GM21360 (cell line): ENCODE measurements at regions not wholly inside any gene's neighbourhood (a gene's known extent, or its start where the extent isn't known, plus 50 kb on each side); places are given as distances from the start of the nearest gene placed in this dataset.
A peak's percentile ranks its signal among the peaks of the same experiment; 100 is the strongest.

Source experiments
- ATAC-seq: cut with Tn5 transposase; IDR thresholded peaks from one replicate; pipeline ENCODE4 v1.9.1; 2021; ENCODE audit warnings: mild to moderate bottlenecking, moderate library complexity; ENCODE audit not compliant: unreplicated experiment

DNA sequence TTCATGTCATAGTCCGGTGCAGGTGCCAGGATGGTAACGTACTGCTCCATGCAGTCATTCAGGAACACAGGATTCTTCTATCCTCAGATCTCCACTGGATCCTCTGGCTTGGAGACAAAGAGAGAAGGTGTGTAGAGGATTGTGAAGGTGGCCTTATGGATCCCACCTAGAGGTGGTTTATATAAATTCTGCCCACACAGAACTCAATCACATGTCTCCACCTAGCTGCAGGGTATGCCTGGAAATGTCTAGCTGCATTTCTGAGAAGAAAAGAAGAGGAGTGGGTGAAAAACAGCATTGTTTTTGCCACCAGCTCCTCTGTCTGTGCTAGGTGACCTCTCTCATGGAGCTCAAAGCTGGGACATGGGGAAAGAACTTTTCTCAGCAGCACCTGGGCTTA, 478.7 kb downstream of the PDCD6IP start:
- no peak for ATAC-seq

DNA sequence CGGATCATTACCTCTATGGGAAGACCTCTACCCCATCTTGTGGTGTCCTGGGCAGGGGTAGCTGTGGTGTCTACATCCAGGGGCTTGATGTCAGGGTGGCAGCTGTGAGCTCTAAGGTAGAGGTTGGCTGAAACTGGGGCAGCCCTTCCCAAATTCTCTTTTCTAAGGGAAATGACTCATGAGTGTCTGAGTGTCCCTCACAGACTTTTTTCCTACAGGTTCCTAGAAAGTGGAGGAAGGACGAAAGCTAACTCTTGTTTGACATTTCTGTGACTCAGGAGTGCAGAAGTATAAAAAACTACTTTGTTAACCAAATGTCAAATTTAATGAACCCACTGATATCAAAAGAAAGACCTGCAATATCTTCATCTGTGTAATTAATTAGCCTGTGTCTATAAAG, 481.5 kb downstream of the PDCD6IP start:
- ATAC-seq = no peak

DNA sequence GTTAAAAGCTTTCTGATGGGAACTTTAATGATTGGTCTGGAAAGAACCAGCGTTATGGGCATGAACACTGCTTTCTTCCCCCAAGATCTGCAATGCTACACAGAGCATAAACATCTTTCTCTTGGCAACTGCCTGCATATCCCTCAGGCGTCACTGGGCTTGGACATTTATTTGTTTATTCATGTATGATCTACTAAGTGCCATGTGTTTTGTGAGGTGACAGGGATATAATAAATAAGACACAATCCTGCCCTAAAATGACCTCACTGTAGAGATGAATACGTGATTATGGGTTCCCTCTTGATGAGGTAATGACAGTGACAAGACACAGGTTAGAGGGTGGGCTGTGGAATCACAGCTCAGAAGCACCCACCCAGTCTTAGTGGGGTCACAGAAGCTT, 485.3 kb downstream of the PDCD6IP start:
- no peak for ATAC-seq

DNA sequence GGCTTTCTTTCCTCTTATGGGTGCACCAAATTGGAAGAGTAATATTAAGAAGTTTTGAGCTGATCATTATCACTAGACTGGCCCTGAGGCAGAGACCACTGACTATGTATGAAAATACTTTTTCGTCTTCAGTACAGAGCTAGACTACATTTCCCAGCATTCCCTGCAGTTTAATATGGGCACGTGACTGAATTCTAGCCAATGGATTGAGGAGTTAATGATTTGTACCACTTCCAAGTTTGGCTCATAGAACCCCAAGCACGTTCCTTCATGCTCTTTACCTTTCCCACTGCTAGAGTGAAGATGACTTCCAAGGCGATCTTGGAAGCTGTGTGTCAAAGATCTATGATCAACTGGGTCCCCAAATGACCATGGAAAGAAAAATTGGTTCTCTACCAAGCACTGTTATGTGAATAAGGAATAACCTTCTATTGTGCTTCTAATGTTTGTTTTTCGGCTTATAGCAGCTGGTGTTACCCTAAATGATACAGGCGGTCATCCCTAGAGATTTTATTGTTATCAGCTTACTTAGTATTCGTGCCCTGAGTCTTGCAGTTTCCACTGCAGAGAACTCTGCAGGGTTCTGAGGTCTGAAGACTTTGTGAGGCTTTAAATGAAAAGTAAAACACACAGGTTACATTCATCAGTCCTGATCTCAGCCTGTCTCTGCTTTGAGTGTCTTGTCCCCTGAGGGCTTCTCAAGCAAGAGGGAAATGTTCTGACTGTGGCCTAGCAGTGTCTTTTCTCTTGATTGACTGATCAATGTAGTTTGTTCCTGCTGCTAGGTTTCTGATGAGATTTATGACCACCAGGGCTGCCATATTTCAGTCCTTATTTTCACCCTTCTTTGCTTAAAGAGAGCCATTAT, 486.8 kb downstream of the PDCD6IP start:
- ATAC-seq = no peak

DNA sequence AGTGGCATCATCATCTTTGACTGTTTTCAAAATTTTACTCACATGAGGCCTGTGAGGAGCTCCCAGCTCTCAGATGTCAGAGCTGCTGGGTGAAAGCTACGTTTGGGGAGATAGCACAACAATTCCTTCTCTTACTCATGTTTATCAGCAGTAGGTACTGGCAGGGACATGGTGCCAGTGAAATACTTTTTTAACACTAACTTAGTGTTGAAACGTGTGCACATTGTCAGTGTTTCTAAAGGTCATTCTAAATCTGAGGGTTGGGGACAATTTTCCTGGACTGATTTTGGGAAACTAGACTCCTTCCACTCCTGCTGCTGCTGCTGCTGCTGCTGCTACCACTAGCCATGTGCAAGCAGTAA, 487.4 kb downstream of the PDCD6IP start:
- no peak for ATAC-seq

DNA sequence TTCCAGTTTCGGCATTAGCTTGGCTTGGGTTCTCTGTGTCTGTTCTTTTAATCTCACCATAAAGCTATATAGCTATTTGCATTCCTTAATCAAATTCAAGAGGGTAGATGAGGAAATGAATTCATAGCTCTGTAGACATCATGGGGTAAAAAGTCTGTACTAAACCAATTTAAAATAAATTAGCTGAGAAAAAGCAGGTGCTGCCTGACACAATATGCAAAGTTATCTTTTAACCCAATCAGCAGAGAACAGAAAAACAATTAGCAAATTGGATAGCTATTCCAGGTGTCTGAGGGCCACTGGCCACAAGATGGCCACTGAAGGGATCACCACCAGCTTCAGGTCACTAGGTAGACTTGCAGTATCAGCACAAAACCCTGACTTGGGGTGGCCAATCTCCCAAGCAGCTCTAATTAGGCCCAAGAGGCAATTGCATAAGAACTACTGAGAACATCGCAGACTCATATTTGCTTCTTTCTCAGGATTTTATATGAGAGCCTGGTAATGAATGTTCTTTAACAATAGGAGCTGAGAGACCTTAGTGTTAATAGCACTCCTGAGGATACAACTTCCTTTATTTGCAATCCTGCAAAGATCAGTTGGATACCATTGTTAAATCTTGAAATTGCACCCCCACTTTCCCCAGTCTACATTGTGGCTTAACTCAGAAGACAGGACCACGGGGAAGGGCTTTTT, 494.3 kb downstream of the PDCD6IP start:
- no peak for ATAC-seq

DNA sequence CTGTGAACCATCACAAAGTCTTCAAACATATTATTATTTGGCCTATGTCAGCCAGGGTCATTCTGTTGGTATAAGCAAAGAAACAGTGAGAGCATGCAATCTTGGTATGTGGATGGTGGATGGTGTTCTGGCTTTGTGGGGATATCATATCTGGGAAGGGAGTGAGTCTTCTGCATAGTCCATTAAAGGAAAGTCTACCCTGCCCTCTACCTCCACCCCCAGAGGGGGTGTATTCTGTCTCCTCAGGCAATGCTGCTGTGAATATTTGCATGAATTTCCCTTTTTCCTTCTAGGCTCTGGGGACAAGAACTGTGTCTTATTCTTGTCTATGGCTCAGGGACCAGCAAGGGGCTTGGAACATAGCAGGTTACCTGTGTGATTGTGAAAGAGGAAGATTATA, 495.8 kb downstream of the PDCD6IP start:
- no peak for ATAC-seq

DNA sequence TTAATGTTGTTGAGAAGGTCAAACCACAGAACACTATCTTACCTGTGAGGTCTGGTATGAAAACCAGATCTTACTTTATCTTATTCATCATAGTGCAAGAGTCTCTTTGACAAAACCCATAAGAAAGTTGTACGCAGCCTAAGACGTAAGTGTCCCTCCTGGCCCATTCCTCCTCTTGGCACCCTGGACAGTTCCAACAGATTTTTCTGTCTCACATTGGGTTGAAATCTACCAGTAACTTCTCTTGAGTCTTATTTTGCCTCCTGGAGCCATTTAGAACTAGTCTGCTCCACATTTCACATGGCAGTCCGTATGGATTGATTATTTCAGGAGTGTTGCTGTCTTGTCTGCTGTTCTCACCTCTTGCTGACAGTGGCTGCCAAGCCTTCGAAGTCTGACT, 498.4 kb downstream of the PDCD6IP start:
- no peak for ATAC-seq

DNA sequence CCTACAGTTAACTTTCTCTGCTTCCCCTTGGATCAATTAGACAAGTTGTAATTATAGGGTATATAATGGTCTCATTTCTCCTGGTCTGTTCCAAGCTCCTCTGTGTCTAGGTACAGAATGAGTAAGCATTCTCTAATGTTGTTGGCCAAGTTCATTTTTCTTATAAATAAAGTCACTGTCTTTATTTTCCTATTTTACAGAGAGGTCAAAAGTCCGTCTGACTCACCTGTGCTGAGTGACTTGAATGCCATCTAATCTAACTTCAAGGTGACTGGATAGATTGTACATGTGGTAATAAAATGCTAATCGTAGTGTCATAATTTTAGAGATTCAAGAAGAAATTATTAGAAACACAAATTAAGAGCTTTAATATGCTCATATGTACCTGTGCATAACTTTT, 500.2 kb downstream of the PDCD6IP start:
- ATAC-seq = no peak

DNA sequence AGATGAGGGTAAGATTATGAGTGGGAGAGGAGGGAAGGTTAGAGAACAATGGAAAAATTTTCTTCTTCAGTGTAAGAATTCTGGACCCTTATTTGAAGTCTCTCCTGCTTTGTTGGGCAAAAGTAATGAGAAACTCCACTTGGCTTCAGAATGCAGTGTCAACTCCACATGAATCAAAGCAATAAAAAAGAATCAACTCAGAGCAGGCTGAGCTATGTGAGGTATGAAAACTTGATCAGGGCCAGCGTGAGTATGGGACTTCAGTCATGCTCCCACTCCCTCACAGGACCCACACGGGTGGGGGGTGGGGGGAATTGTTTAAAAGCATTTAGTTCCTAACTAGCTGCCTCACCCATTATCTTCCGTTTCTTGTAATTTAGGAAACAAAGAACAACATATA, 502.2 kb downstream of the PDCD6IP start:
- no peak for ATAC-seq

DNA sequence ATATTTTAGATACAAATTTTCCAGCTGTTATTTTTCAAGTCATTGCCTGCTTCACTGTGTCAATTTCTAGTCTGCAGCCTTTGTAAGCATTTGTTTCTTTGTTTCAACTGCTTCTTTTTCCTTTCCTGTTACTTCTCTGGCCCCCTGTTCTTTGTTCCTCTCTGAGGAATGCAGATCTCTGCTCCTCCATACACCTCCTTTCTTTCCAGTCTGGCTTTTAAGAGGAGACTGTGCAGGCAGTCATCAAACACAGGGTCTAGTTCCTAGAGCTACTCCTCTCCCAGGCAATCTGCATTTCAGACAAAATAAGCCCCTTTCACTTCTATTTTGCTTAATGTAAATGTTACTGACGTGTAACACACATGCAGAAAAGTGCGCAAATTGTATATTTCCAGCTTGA, 502.9 kb downstream of the PDCD6IP start:
- ATAC-seq = no peak

DNA sequence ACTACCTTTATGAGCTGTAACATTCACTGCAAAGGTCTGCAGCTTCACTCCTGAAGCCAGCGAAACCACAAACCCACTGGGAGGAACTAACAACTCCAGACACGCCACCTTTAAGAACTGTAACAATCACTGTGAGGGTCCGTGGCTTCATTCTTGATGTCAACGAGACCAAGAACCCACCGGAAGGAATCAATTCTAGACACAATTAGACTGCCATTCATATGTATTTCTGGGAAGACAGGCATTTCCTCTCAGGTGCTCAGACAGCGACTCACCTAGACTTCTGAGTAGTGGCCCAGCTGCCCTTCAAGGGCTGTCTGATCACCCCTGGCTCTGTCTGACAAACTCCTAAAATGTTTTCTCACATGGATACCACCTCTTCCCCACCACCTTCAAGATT, 506.8 kb downstream of the PDCD6IP start:
- no peak for ATAC-seq

DNA sequence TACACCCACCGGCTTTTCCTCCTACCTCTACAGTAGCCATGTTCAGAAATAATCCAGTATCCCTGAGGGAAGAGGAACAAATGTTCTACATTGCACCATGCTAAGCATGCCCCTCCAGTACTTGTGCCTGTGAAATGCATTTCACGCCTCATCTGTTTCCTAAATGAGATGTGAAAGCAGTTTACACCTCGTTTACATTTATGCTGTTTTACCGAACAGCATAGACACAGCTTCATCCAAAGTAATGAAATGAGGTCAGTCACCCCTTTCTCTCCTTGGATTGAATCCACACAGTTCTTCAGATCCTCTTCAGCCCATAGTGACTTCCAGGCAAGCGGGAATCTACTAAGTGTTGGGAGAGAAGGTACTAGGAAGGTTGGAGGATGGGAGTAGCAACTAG, 514.3 kb downstream of the PDCD6IP start:
- ATAC-seq = no peak

DNA sequence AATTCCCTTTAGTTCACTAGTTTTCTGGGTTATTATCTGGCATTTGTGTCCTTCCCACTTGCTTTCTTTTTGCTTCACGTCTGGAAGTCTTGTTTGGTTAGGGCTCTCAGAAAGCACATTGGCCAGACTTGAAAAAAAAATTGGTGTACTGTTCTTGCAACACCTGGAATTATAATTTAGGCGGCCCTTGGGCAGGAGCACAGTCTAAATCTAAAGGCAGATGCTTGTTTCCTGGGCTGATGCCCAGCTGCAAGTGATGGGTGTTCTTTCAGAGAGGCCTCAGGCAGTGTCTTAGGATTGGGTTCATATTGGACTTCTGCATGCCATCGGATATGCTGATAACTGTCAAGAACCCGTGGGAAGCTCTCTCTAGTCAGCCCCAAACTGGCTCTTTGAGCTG, 521.5 kb downstream of the PDCD6IP start:
- no peak for ATAC-seq

DNA sequence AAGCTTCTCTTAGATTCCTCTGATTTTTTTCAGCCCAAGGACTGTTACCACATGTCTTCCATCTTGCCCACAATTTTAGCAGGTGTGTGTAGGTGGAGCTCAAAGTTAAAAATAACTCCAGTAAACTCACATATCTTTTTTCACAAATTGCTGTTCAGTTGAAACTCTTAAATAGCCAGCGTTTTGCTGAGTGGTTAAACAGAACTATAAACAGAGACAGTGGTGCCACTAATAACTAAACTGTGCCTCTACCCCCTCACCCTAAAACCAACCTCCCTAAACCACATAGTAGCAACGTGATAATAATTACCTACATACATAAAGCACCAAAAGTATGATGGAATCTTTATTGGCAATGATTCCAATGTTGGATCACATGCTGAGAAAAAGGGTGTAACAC, 525.1 kb downstream of the PDCD6IP start:
- peak; percentile 85 for ATAC-seq

DNA sequence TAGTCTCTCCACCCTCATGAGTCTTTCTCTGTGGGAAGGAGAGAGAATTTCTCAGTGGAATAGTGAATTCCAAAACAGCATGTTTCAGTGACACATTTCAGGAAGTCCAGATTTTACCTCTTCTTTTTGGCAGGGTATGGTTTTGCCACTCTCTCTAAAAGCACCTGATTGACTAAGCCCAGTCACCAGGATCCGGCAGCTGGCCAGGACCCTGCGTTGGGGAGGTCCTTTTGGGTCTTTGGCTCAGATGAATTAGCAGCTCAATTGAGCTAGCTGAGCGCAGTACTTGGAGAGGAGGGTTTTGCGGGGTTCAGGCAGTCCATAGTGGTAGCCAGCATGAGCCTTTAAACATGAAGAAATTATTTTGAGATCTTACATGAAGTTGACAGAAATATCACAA, 548.2 kb downstream of the PDCD6IP start:
- no peak for ATAC-seq

DNA sequence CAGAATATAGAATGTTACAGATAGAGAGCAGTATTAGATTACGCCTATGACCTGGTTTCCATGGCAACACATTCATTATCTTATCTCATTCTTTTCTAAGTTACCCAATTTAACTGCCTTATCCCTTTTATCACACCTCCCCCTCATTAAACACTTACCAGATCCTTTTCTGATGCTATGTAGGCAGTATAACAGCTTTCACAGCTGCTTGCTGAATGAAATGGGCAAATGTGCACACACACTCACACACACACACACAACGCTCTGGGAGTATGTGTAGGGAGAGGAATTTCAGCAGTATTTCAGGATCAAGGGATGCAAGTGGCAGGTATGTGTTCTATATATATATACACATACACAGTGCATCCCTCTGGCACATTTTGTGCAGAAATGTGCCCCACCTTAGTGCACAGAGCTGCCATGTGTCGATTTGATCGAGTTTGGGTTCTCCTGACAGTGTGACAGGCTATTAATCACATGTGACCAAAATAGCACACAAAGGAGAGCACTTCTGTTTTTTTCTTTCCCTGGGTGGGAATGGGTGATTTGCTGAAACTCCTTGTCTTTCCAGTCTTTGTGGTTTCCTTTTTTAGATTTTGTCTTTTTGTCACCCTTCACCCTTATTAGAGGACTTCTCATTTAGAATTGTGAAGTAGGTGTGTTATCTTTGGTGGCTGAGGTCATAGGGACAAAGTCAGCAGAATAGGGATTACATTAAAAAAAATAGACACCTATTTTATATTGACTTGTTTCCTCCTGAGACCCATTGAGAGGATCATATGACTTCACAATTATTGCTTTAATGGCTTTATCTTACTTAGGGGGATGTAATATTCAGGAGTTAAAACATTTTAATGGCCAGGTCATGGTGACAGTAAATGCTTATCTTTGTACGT, 553.7 kb downstream of the PDCD6IP start:
- no peak for ATAC-seq

DNA sequence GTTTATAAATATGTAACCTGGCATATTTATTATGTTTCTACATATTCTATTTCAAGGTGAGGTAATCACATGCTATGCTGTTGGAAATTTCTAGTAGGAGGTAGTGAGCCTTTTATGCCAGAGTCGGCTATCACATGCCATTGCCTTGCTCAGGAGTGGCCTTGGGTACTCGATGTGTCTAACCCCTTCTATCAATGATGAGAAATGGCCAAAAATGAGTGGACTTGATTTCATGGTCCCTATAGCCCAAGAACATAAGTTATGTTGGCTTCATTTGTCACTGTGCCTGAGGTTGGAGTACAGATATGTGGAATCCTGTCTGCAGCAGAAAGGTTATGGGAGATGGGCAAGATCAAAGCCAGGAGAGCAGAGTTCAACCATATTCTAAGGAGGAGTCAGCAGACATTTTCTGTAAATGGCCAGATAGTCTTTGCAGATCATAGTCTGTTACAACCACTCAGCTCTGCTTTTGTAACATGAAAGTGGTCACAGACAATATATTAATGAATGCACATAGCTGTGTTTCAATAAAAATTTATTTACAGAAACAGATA, 554.4 kb downstream of the PDCD6IP start:
- no peak for ATAC-seq

DNA sequence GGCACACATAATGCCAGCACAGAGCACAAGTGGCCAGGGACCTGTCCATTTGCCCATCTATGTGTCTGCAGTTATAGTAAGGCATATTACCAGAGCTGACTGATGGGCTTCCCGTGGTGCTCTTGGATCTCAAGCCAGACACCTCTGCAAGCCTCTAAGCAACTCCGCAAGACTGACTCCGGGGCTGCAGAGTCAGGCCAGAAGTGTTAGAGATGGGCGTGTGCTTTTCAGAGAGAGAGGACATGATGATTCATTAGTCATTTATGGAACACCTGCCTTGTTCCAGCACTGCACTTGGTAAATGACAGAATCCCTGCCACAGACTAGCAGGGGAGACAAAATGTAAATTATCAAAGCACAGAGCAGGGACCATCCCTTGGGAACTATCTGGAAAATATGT, 559.0 kb downstream of the PDCD6IP start:
- no peak for ATAC-seq

DNA sequence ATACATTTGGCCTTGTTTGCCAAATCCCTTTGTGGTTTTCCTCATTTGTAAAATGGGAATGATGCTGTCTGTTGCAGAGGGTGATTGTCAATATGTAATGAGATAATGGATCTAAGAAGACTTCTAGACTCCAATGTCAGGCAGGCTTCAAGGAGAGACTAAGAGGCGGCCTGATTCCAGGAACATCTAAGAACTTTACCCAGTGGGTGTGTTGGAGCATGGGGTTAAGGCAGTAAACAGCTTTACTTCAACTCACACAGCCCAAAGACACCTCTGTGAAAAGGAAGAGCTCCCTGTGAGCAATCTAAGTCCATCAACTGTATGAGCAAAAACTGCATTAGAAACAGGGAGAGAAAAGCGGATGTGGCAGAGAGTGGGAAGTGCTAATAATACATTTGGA, 560.6 kb downstream of the PDCD6IP start:
- ATAC-seq = no peak

DNA sequence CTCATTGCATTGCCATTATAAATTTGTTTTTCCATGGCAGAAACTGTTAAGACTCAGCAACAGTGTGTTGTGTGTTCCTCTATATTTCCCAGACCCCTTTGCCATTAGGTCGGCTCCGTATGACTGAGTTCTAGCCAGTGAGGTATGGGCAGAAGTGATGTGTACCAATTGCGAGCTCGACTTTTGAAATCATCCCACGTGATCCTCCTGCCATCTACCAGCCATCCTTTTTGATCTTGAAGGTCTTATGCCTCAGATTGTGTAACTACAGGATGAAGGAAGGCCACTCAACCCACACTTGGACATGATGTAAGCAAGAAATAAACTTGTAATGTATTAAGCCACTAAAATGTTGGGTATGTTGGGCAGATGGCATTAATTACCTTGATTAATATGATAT, 562.3 kb downstream of the PDCD6IP start:
- no peak for ATAC-seq
